ENCODE measurements at regions not wholly inside any gene's neighbourhood (a gene's known extent, or its start where the extent isn't known, plus 50 kb on each side); places are given as distances from the start of the nearest gene placed in this dataset.

- TF ChIP-seq, protein P1, sequence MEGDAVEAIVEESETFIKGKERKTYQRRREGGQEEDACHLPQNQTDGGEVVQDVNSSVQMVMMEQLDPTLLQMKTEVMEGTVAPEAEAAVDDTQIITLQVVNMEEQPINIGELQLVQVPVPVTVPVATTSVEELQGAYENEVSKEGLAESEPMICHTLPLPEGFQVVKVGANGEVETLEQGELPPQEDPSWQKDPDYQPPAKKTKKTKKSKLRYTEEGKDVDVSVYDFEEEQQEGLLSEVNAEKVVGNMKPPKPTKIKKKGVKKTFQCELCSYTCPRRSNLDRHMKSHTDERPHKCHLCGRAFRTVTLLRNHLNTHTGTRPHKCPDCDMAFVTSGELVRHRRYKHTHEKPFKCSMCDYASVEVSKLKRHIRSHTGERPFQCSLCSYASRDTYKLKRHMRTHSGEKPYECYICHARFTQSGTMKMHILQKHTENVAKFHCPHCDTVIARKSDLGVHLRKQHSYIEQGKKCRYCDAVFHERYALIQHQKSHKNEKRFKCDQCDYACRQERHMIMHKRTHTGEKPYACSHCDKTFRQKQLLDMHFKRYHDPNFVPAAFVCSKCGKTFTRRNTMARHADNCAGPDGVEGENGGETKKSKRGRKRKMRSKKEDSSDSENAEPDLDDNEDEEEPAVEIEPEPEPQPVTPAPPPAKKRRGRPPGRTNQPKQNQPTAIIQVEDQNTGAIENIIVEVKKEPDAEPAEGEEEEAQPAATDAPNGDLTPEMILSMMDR (IDR thresholded peaks at IDR 0.05) = no peak
- no peak for TF ChIP-seq POLR2A (IDR thresholded peaks at IDR 0.05)
Measured at GRCh38 chr10:130887170-130887569, 424.4 kb downstream of the TCERG1L start.
